Neuronal stem cell (in vitro differentiated cells): ENCODE measurements at regions not wholly inside any gene's neighbourhood (a gene's known extent, or its start where the extent isn't known, plus 50 kb on each side); places are given as distances from the start of the nearest gene placed in this dataset.

ENCODE experiments used
- DNase-seq: peaks from one replicate; pipeline ENCODE4 v3.0.0-alpha.2; 2013; ENCODE audit warnings: low spot score
- H2AFZ ChIP-seq: one replicate; pipeline ENCODE4 v1.6.1; 2013; ENCODE audit warnings: mild to moderate bottlenecking, low read length, inconsistent platforms
- H2AK5ac ChIP-seq: 2 replicates; pipeline ENCODE4 v1.6.1; 2013; ENCODE audit warnings: low read depth, mild to moderate bottlenecking, inconsistent platforms, low read length, moderate library complexity, mixed read lengths
- H2BK120ac ChIP-seq: 2 replicates; pipeline ENCODE4 v1.6.1; 2013; ENCODE audit warnings: low read depth, mild to moderate bottlenecking, inconsistent platforms, low read length, moderate library complexity, mixed read lengths
- H2BK12ac ChIP-seq: one replicate; pipeline ENCODE4 v1.6.1; 2013; ENCODE audit warnings: low read length, inconsistent platforms
- H2BK15ac ChIP-seq: 2 replicates; pipeline ENCODE4 v1.6.1; 2013; ENCODE audit warnings: mild to moderate bottlenecking, low read length, inconsistent platforms, mixed read lengths
- H2BK5ac ChIP-seq: one replicate; pipeline ENCODE4 v1.6.1; 2013; ENCODE audit warnings: inconsistent platforms, mild to moderate bottlenecking, low read length, moderate library complexity
- H3K14ac ChIP-seq: one replicate; pipeline ENCODE4 v1.6.1; 2013; ENCODE audit warnings: low read length, inconsistent platforms
- H3K18ac ChIP-seq: 2 replicates; pipeline ENCODE4 v1.6.1; 2013; ENCODE audit warnings: low read length, inconsistent platforms
- H3K23ac ChIP-seq: 2 replicates; pipeline ENCODE4 v1.6.1; 2013; ENCODE audit warnings: low read depth, mild to moderate bottlenecking, mixed read lengths, low read length, inconsistent platforms; ENCODE audit not compliant: poor library complexity
- H3K27ac ChIP-seq: replicated peaks from 3 replicates; pipeline ENCODE4 v1.5.1; 2013; ENCODE audit warnings: low read length, inconsistent platforms
- H3K27me3 ChIP-seq, 3 experiments: 2 replicates each; pipeline ENCODE4 v1.6.1; 2013; ENCODE audit warnings: low read length in 3 of 3, mild to moderate bottlenecking in 2 of 3, inconsistent platforms in 1 of 3, low read depth in 1 of 3, mixed read lengths in 1 of 3, moderate library complexity in 1 of 3; ENCODE audit not compliant: control insufficient read depth in 3 of 3, insufficient read depth in 3 of 3
- H3K36me3 ChIP-seq, 2 donors: replicated peaks in 1 of 2; 2 replicates each; pipeline ENCODE4 v1.6.1; 2013; ENCODE audit warnings: low read length in 2 of 2; ENCODE audit not compliant: control insufficient read depth in 2 of 2, insufficient read depth in 2 of 2
- H3K4ac ChIP-seq: 2 replicates; pipeline ENCODE4 v1.6.1; 2013; ENCODE audit warnings: inconsistent platforms, mild to moderate bottlenecking, low read length, moderate library complexity
- H3K4me1 ChIP-seq, 2 donors: 1 replicate in 1 of 2; 2 replicates in 1 of 2; pipeline ENCODE4 v1.6.1; 2013; ENCODE audit warnings: low read length in 2 of 2, low read depth in 1 of 2; ENCODE audit not compliant: control insufficient read depth in 2 of 2, insufficient read depth in 1 of 2
- H3K4me2 ChIP-seq: one replicate; pipeline ENCODE4 v1.6.1; 2013; ENCODE audit warnings: mild to moderate bottlenecking, low read length, inconsistent platforms; ENCODE audit not compliant: insufficient read depth, poor library complexity, severe bottlenecking
- H3K4me3 ChIP-seq, 2 donors: 2 replicates each; pipeline ENCODE4 v1.5.1; 2013; ENCODE audit warnings: low read length in 2 of 2, mild to moderate bottlenecking in 2 of 2, inconsistent platforms in 1 of 2, moderate library complexity in 1 of 2
- H3K79me1 ChIP-seq: one replicate; pipeline ENCODE4 v1.6.1; 2013; ENCODE audit warnings: low read depth, mild to moderate bottlenecking, inconsistent platforms, low read length, moderate library complexity
- H3K9ac ChIP-seq: one replicate; pipeline ENCODE4 v1.6.1; 2013; ENCODE audit warnings: mild to moderate bottlenecking, low read depth, low read length, inconsistent platforms; ENCODE audit not compliant: poor library complexity
- H3K9me3 ChIP-seq, 2 donors: replicated peaks in 1 of 2; 2 replicates each; pipeline versions ENCODE3 to v1.6.1; 2013; ENCODE audit warnings: low read length in 2 of 2, mild to moderate bottlenecking in 2 of 2, inconsistent platforms in 1 of 2, low read depth in 1 of 2, mixed read lengths in 1 of 2, moderate library complexity in 1 of 2; ENCODE audit not compliant: control insufficient read depth in 2 of 2, insufficient read depth in 1 of 2
- H4K8ac ChIP-seq: one replicate; pipeline ENCODE4 v1.6.1; 2013; ENCODE audit warnings: low read depth, mild to moderate bottlenecking, inconsistent platforms, low read length, moderate library complexity
- H4K91ac ChIP-seq: one replicate; pipeline ENCODE4 v1.6.1; 2013; ENCODE audit warnings: low read length, low read depth, mild to moderate bottlenecking, inconsistent platforms; ENCODE audit not compliant: poor library complexity
- WGBS, 2 donors: extraction: QIAGEN DNeasy Blood & Tissue Kit; methylation state at CpG; one replicate each; pipeline ENCODE4 v1.1.7; 2013; ENCODE audit warnings: missing lambda C conversion rate in 2 of 2, mixed read lengths in 1 of 2; ENCODE audit not compliant: insufficient read length in 2 of 2, insufficient replicate concordance in 1 of 2; ENCODE audit errors: extremely low coverage in 2 of 2; 5-methylcytosine and 5-hydroxymethylcytosine counted together

DNA sequence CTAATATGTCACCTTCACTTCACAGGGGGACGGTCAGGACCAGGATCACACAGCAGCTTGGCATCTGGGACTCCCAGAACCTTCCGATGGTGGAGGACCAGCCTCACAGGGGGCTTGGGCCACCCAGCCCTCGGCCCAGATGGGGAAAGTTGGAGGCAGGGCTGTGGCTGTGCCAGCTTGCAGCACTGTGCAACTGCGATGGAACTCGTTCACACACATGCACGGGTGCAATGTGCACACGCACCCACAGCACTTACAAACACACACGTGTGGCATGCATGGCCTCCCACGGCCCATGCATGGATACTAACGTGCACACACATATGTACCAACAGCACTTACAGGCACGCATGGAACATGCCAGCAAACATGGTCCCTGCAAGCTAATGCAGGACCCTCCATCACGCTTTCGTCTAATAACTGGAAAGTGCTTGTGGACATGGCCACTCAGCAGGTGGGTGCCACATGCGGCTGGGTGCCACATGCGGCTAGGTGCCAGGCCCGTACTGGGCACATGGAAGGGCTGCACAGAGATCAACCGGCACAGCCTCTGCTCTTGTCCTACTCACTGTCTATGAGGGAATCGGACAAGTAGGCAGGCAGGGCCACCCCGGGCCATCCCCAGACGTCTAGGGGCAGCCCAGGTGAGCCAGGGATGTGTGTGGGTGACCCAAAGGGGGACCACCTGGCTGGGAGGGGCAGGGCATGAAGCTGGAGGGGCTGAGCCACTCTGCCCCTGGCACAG is 63.2 kb downstream of the ADRA2C start:
- H3K4me1 ChIP-seq: peaks cover 0 to 32% of the 10 kb centered on the region in 2 donors

GRCh38 chr4:3829956-3830773 is 64.0 kb downstream of the ADRA2C start:
- Histone ChIP-seq H3K18ac (peak overlapping the region; percentile 94), H2AFZ (no peak overlapping the region), H3K4me1 (peaks cover 0 to 40% of the 10 kb centered on the region in 2 donors), H2BK15ac (peak overlapping the region; percentile 97), H3K36me3 (no peaks in the 10 kb centered on the region), H3K9ac (no peak overlapping the region), H4K8ac (no peak overlapping the region), H3K14ac (peak overlapping the region; percentile 28), H3K4ac (no peak overlapping the region), H3K79me1 (no peaks in the 10 kb centered on the region), H3K27ac (peak overlapping the region; percentile 21), H2AK5ac (peak overlapping the region; percentile 99), H2BK120ac (peak overlapping the region; percentile 81), H3K4me2 (peak overlapping the region; percentile 38), H3K27me3 (peaks cover 0 to 38% (median 8%) of the 10 kb centered on the region in 3 experiments), H2BK5ac (peak overlapping the region; percentile 76), H3K9me3 (peaks cover 0 to 2% of the 10 kb centered on the region in 2 donors), H2BK12ac (peak overlapping the region; percentile 99), H3K23ac (peak overlapping the region; percentile 92), H3K4me3 (peak overlapping the region in 1 of 2 donors; percentile 9), H4K91ac (no peak overlapping the region)
- DNase-seq: peak; percentile 68
- no CpG with 5 or more reads among the region's 19 CpGs for WGBS, 2 donors

More for the DNA sequence above, 63.2 kb downstream of the ADRA2C start:
- Histone ChIP-seq H4K8ac (peak overlapping the region; percentile 84), H2BK120ac (peak overlapping the region; percentile 21), H3K79me1 (no peaks in the 10 kb centered on the region), H3K27ac (no peak overlapping the region), H3K36me3 (no peaks in the 10 kb centered on the region), H3K14ac (peak overlapping the region; percentile 28), H3K23ac (peak overlapping the region; percentile 92), H2AK5ac (peak overlapping the region; percentile 99), H2BK12ac (peak overlapping the region; percentile 99), H2BK5ac (peak overlapping the region; percentile 76), H4K91ac (peak overlapping the region; percentile 87), H3K18ac (peak overlapping the region; percentile 94), H3K4ac (peak overlapping the region; percentile 71), H2BK15ac (peak overlapping the region; percentile 72), H3K9ac (peak overlapping the region; percentile 79), H2AFZ (no peak overlapping the region), H3K4me2 (peak overlapping the region; percentile 38), H3K27me3 (peaks cover 0 to 34% (median 8%) of the 10 kb centered on the region in 3 experiments), H3K9me3 (peaks cover 0 to 2% of the 10 kb centered on the region in 2 donors), H3K4me3 (peak overlapping the region in 1 of 2 donors; percentile 0)
- DNase-seq: no peak
- WGBS, 2 donors: no CpG with 5 or more reads among the region's 20 CpGs

DNA sequence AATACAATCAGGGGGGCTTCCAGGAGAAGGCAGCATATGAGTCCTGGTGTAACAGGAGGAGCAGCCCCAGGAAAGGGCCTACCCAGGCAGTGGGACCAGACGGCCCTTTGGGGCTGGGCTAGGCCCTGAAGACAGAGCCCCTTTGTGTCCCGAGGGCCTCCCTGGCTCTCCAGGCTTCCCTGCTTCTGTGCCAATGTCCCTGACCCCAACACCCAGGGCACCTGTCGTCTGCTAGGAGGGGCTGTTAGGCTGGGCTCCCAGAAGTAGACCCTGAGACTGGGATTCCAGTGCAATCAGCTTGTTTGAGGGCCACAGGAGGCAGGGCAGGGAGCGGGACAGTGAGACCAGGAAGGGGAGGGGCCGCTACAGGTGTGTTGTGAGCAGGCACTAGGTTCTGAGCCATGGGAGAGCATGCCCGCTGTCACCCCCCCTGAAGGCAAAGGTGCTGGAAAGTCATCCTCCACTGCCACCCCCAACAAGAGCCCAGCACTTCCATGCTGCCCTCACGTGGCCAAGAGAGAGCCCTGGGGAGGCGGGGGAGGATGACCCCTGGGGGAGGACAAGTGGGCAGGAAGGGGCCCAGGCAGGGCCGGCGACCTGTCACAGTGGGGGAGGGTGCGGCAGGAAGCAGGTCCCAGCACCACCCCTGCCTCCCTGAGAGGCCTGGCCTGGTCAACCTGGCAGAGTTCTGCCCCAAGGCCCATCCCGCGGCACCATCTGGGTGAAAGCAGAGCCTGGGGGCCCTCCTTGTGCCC is 64.8 kb downstream of the ADRA2C start:
- Histone ChIP-seq H3K4me2 (no peak overlapping the region), H3K4me1 (peaks cover 0 to 46% of the 10 kb centered on the region in 2 donors), H2BK12ac (peak overlapping the region; percentile 85), H3K79me1 (no peaks in the 10 kb centered on the region), H3K14ac (peak overlapping the region; percentile 78), H3K23ac (peak overlapping the region; percentile 53), H3K9ac (no peak overlapping the region), H2AFZ (no peak overlapping the region), H2AK5ac (peak overlapping the region; percentile 97), H3K4ac (no peak overlapping the region), H2BK120ac (peak overlapping the region; percentile 89), H3K18ac (peak overlapping the region; percentile 89), H4K91ac (no peak overlapping the region), H3K27me3 (peaks cover 0 to 45% (median 8%) of the 10 kb centered on the region in 3 experiments), H2BK5ac (peak overlapping the region; percentile 57), H2BK15ac (peak overlapping the region; percentile 97), H3K9me3 (peaks cover 0 to 2% of the 10 kb centered on the region in 2 donors), H3K4me3 (no peak overlapping the region), H3K27ac (no peak overlapping the region), H4K8ac (no peak overlapping the region), H3K36me3 (no peaks in the 10 kb centered on the region)
- no CpG with 5 or more reads among the region's 13 CpGs for WGBS, 2 donors
- no peak for DNase-seq
